Natural killer cell (primary cell): ENCODE measurements at regions not wholly inside any gene's neighbourhood (a gene's known extent, or its start where the extent isn't known, plus 50 kb on each side); places are given as distances from the start of the nearest gene placed in this dataset.

ENCODE experiments used
- ATAC-seq, 3 donors: fragments of 150-1000 bp in 2 of 3; fragments of 200-7000 bp in 1 of 3; cut with Tn5 transposase; 1 replicate in 1 of 3; 2 replicates in 2 of 3; pipeline ENCODE4 v1.10.0; 2021; ENCODE audit warnings: mild to moderate bottlenecking in 2 of 3, moderate library complexity in 2 of 3
- DNase-seq, 2 donors: peaks; one replicate each; pipeline versions ENCODE4 v3.0.0 to v3.0.0-alpha.2; 2013 to 2021; ENCODE audit warnings: mixed read lengths in 1 of 2
- H3K27ac ChIP-seq: one replicate; pipeline ENCODE4 v1.5.1; 2013; ENCODE audit warnings: mild to moderate bottlenecking, low read length
- H3K27me3 ChIP-seq: one replicate; pipeline ENCODE4 v1.6.1; 2013; ENCODE audit warnings: low read length; ENCODE audit not compliant: control insufficient read depth, insufficient read depth
- H3K36me3 ChIP-seq: one replicate; pipeline ENCODE4 v1.6.1; 2013; ENCODE audit warnings: low read length; ENCODE audit not compliant: control insufficient read depth, insufficient read depth
- H3K4me1 ChIP-seq: one replicate; pipeline ENCODE4 v1.6.1; 2013; ENCODE audit warnings: low read length; ENCODE audit not compliant: control insufficient read depth, insufficient read depth
- H3K4me3 ChIP-seq: one replicate; pipeline ENCODE4 v1.5.1; 2013; ENCODE audit warnings: low read length
- H3K9me3 ChIP-seq: one replicate; pipeline ENCODE4 v1.6.1; 2013; ENCODE audit warnings: low read length; ENCODE audit not compliant: control insufficient read depth, insufficient read depth
- H3K27ac Mint-ChIP-seq, 2 donors: one replicate each; pipeline ENCODE4 v1.8.0; 2022; ENCODE audit warnings: mild to moderate bottlenecking in 2 of 2, mixed read lengths in 2 of 2, moderate library complexity in 1 of 2
- H3K27me3 Mint-ChIP-seq, 2 donors: one replicate each; pipeline ENCODE4 v1.8.0; 2022; ENCODE audit warnings: low read depth in 2 of 2, mixed read lengths in 2 of 2
- H3K36me3 Mint-ChIP-seq: one replicate; pipeline ENCODE4 v1.8.0; 2022; ENCODE audit warnings: mixed read lengths
- H3K4me1 Mint-ChIP-seq, 2 donors: one replicate each; pipeline ENCODE4 v1.8.0; 2022; ENCODE audit warnings: mixed read lengths in 2 of 2
- H3K4me3 Mint-ChIP-seq: one replicate; pipeline ENCODE4 v1.8.0; 2022; ENCODE audit warnings: mild to moderate bottlenecking, moderate library complexity, mixed read lengths
- H3K9me3 Mint-ChIP-seq, 2 donors: one replicate each; pipeline ENCODE4 v1.8.0; 2022; ENCODE audit warnings: mixed read lengths in 2 of 2
- CTCF ChIP-seq: fragments of 200-600 bp; IDR thresholded peaks from one replicate; pipeline ENCODE4 v1.8.0; 2022; ENCODE audit warnings: antibody characterized with exemption
- WGBS: methylation state at CpG from one replicate; pipeline ENCODE4 v1.1.7; 2013; ENCODE audit warnings: missing lambda C conversion rate; ENCODE audit not compliant: insufficient coverage; 5-methylcytosine and 5-hydroxymethylcytosine counted together
- intact Hi-C: fragments of 100-400 bp; cut with micrococcal nuclease; formaldehyde crosslinking; loops from one replicate; pipeline ENCODE4 v1.14.2; 2022

- no peak overlapping the region for H3K27ac Mint-ChIP-seq
- H3K36me3 Mint-ChIP-seq: no peaks in the 10 kb centered on the region
- no peaks in the 10 kb centered on the region for H3K27me3 ChIP-seq
- no peak overlapping the region for H3K4me3 Mint-ChIP-seq
- no peaks in the 10 kb centered on the region for H3K27me3 Mint-ChIP-seq
- 81% methylated on average over 2 of the region's 4 CpGs for WGBS
- no peak for TF ChIP-seq CTCF
- no peak overlapping the region for H3K27ac ChIP-seq
- DNase-seq: no peak
- no peaks in the 10 kb centered on the region for H3K4me1 ChIP-seq
- H3K9me3 ChIP-seq: no peaks in the 10 kb centered on the region
- no peaks in the 10 kb centered on the region for H3K4me1 Mint-ChIP-seq
- H3K36me3 ChIP-seq: no peaks in the 10 kb centered on the region
- H3K9me3 Mint-ChIP-seq: no peaks in the 10 kb centered on the region
- no peak for ATAC-seq
- no peak overlapping the region for H3K4me3 ChIP-seq
- intact Hi-C loops: no loop called here
These were observed 56.6 kb upstream of the LMNB1 start for GRCh38 chr5:126720369-126720768.

- Mint-ChIP-seq H3K27ac (no peak overlapping the region), H3K27me3 (no peaks in the 10 kb centered on the region), H3K4me3 (no peak overlapping the region), H3K36me3 (no peaks in the 10 kb centered on the region), H3K9me3 (no peaks in the 10 kb centered on the region), H3K4me1 (no peaks in the 10 kb centered on the region)
- TF ChIP-seq CTCF: no peak
- DNase-seq (no peak), ATAC-seq (no peak)
- Histone ChIP-seq H3K9me3 (no peaks in the 10 kb centered on the region), H3K27me3 (no peaks in the 10 kb centered on the region), H3K36me3 (no peaks in the 10 kb centered on the region), H3K4me1 (no peaks in the 10 kb centered on the region), H3K27ac (no peak overlapping the region), H3K4me3 (no peak overlapping the region)
- intact Hi-C loops: no loop called here
- WGBS: 90% methylated on average over 2 of the region's 2 CpGs
These were observed 53.3 kb upstream of the LMNB1 start for GRCh38 chr5:126723643-126724042.
